ENCODE measurements at regions not wholly inside any gene's neighbourhood (a gene's known extent, or its start where the extent isn't known, plus 50 kb on each side); places are given as distances from the start of the nearest gene placed in this dataset.

DNA sequence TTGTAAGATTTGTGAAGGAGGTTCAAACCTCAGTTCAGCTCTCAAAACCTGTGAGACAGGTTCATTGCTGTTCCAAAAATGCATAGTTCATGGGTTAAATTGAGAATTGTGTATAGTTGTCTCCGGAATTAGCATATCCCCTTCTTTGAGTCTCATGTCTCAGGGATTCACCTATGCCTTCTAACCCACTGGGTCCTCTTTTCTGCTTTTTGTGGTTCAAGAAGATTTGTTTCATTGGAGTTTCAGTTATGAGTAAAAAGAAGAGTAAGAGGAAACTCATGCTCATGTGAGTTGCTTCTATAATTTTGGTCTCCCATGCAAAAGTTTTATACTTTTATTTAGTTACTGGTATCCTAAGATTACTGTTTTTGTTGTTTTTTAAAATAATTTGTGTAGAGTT lies 1219.8 kb upstream of the ZEB2 start:
- no peak for TF ChIP-seq TCF4 (CRISPR knock-in tag; IDR thresholded peaks at IDR 0.05; ENCODE audit: borderline replicate concordance)
- TF ChIP-seq ZNF70 (CRISPR knock-in tag; IDR thresholded peaks at IDR 0.05): no peak
- TF ChIP-seq, protein P1, sequence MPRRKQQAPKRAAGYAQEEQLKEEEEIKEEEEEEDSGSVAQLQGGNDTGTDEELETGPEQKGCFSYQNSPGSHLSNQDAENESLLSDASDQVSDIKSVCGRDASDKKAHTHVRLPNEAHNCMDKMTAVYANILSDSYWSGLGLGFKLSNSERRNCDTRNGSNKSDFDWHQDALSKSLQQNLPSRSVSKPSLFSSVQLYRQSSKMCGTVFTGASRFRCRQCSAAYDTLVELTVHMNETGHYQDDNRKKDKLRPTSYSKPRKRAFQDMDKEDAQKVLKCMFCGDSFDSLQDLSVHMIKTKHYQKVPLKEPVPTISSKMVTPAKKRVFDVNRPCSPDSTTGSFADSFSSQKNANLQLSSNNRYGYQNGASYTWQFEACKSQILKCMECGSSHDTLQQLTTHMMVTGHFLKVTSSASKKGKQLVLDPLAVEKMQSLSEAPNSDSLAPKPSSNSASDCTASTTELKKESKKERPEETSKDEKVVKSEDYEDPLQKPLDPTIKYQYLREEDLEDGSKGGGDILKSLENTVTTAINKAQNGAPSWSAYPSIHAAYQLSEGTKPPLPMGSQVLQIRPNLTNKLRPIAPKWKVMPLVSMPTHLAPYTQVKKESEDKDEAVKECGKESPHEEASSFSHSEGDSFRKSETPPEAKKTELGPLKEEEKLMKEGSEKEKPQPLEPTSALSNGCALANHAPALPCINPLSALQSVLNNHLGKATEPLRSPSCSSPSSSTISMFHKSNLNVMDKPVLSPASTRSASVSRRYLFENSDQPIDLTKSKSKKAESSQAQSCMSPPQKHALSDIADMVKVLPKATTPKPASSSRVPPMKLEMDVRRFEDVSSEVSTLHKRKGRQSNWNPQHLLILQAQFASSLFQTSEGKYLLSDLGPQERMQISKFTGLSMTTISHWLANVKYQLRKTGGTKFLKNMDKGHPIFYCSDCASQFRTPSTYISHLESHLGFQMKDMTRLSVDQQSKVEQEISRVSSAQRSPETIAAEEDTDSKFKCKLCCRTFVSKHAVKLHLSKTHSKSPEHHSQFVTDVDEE (CRISPR knock-in tag; IDR thresholded peaks at IDR 0.05): no peak
- ATAC-seq: no peak

- no peak for ATAC-seq
- TF ChIP-seq ZC3H10 (CRISPR knock-in tag; IDR thresholded peaks at IDR 0.05): no peak
- TF ChIP-seq POU6F1 (CRISPR knock-in tag; IDR thresholded peaks at IDR 0.05; ENCODE audit: borderline replicate concordance, low read depth): no peak
- TF ChIP-seq CSDC2 (CRISPR knock-in tag; IDR thresholded peaks at IDR 0.05): no peak
Observed at GRCh38 chr2:145736871-145737270, 1217.0 kb upstream of the ZEB2 start.

DNA sequence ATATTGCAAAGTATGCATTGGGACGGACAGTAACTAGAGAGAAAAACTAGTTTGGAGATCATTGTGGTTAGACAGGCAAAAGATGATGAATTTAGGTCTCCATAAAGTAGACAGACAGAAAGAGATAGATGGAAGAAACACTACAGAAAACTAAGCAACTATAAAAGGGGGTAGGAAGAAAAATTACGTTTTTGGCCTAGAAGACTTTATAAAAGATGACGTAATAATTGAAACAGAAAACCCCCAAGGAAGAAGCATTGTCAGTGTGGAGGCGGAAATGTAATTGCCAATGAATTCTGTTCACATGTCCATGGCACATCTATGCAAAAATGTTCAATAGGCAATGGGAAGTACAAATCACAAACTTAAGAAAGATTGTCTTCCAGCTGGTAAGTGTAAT lies 1211.5 kb upstream of the ZEB2 start:
- ATAC-seq: no peak
- TF ChIP-seq ZNF8 (CRISPR knock-in tag; IDR thresholded peaks at IDR 0.05) (no peak), CSDC2 (CRISPR knock-in tag; IDR thresholded peaks at IDR 0.05) (no peak), SNAI2 (CRISPR knock-in tag; IDR thresholded peaks at IDR 0.05) (no peak), ISL1 (CRISPR knock-in tag; IDR thresholded peaks at IDR 0.05) (no peak), ZNF565 (CRISPR knock-in tag; conservative IDR thresholded peaks at IDR 0.05; ENCODE audit: low read depth) (no peak), PPARA (CRISPR knock-in tag; IDR thresholded peaks at IDR 0.05; ENCODE audit: borderline replicate concordance) (no peak), ZFP3 (CRISPR knock-in tag; IDR thresholded peaks at IDR 0.05) (no peak), ZFP30 (CRISPR knock-in tag; IDR thresholded peaks at IDR 0.05) (no peak), CREB5 (CRISPR knock-in tag; IDR thresholded peaks at IDR 0.05; ENCODE audit: low read depth) (no peak), ARNTL (CRISPR knock-in tag; IDR thresholded peaks at IDR 0.05; ENCODE audit: borderline replicate concordance, low read depth) (no peak), RARB (CRISPR knock-in tag; IDR thresholded peaks at IDR 0.05) (no peak), ESRRG (CRISPR knock-in tag; IDR thresholded peaks at IDR 0.05) (no peak), POU6F1 (CRISPR knock-in tag; IDR thresholded peaks at IDR 0.05; ENCODE audit: borderline replicate concordance, low read depth) (no peak), GLIS3 (CRISPR knock-in tag; IDR thresholded peaks at IDR 0.05) (no peak), ZC3H10 (CRISPR knock-in tag; IDR thresholded peaks at IDR 0.05) (no peak), OSR1 (CRISPR knock-in tag; IDR thresholded peaks at IDR 0.05) (no peak)
- TF ChIP-seq, protein P2, sequence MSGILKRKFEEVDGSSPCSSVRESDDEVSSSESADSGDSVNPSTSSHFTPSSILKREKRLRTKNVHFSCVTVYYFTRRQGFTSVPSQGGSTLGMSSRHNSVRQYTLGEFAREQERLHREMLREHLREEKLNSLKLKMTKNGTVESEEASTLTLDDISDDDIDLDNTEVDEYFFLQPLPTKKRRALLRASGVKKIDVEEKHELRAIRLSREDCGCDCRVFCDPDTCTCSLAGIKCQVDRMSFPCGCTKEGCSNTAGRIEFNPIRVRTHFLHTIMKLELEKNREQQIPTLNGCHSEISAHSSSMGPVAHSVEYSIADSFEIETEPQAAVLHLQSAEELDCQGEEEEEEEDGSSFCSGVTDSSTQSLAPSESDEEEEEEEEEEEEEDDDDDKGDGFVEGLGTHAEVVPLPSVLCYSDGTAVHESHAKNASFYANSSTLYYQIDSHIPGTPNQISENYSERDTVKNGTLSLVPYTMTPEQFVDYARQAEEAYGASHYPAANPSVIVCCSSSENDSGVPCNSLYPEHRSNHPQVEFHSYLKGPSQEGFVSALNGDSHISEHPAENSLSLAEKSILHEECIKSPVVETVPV (CRISPR knock-in tag; IDR thresholded peaks at IDR 0.05): no peak

GRCh38 chr2:145729993-145730770 lies 1210.3 kb upstream of the ZEB2 start:
- no peak for ATAC-seq
- TF ChIP-seq POU6F1 (CRISPR knock-in tag; IDR thresholded peaks at IDR 0.05; ENCODE audit: borderline replicate concordance, low read depth) (no peak), ESRRG (CRISPR knock-in tag; IDR thresholded peaks at IDR 0.05) (no peak), ZFP3 (CRISPR knock-in tag; IDR thresholded peaks at IDR 0.05) (no peak), ZNF8 (CRISPR knock-in tag; IDR thresholded peaks at IDR 0.05) (no peak), ARNTL (CRISPR knock-in tag; IDR thresholded peaks at IDR 0.05; ENCODE audit: borderline replicate concordance, low read depth) (no peak), OSR1 (CRISPR knock-in tag; IDR thresholded peaks at IDR 0.05) (no peak), ZFP30 (CRISPR knock-in tag; IDR thresholded peaks at IDR 0.05) (no peak)
